NOMO-1 (cell line): ENCODE measurements at regions not wholly inside any gene's neighbourhood (a gene's known extent, or its start where the extent isn't known, plus 50 kb on each side); places are given as distances from the start of the nearest gene placed in this dataset.
"Not testable (repeated sequence)": the region's sequence is repeated elsewhere in the genome, so short reads cannot be mapped to it uniquely, and the experiment has no call there.

Experiments
- DNase-seq, 2 experiments: peaks; one replicate each; lab custom pipeline; 2025; ENCODE audit not compliant: unreplicated experiment in 2 of 2; lab: John Stamatoyannopoulos, UW

GRCh38 chr6:86629123-86629522 lies 308.2 kb upstream of the HTR1E start:
- no peak for DNase-seq

GRCh38 chr6:86619428-86619827 lies 317.9 kb upstream of the HTR1E start:
- no peak for DNase-seq

- DNase-seq: no peak
Measured at GRCh38 chr6:86615299-86615698, 322.0 kb upstream of the HTR1E start.

GRCh38 chr6:86609549-86610388 lies 327.6 kb upstream of the HTR1E start:
- DNase-seq: no peak

- not testable (repeated sequence) for DNase-seq
Measured at GRCh38 chr6:86603364-86603763, 334.0 kb upstream of the HTR1E start.

- not testable (repeated sequence) for DNase-seq
Measured at GRCh38 chr6:86602093-86602492, 335.2 kb upstream of the HTR1E start.

GRCh38 chr6:86598969-86599368 lies 338.4 kb upstream of the HTR1E start:
- not testable (repeated sequence) for DNase-seq

- DNase-seq: no peak
Measured at GRCh38 chr6:86595641-86596040, 341.7 kb upstream of the HTR1E start.

- no peak for DNase-seq
Measured at GRCh38 chr6:86586195-86586594, 351.1 kb upstream of the HTR1E start.

- no peak for DNase-seq
Measured at GRCh38 chr6:86581833-86582232, 355.5 kb upstream of the HTR1E start.

- no peak for DNase-seq
Measured at GRCh38 chr6:86563197-86563596, 374.1 kb upstream of the HTR1E start.

- DNase-seq: no peak
Measured at GRCh38 chr6:86558318-86558717, 379.0 kb upstream of the HTR1E start.

- DNase-seq: no peak
Measured at GRCh38 chr6:86537292-86537861, 400.0 kb upstream of the HTR1E start.

GRCh38 chr6:86536121-86536520 lies 401.2 kb upstream of the HTR1E start:
- no peak for DNase-seq

- no peak for DNase-seq
Measured at GRCh38 chr6:86535100-86535499, 402.2 kb upstream of the HTR1E start.

GRCh38 chr6:86529635-86530034 lies 407.7 kb upstream of the HTR1E start:
- no peak for DNase-seq

GRCh38 chr6:86526238-86526637 lies 411.1 kb upstream of the HTR1E start:
- no peak for DNase-seq

GRCh38 chr6:86516087-86516486 lies 421.2 kb upstream of the HTR1E start:
- DNase-seq: no peak

GRCh38 chr6:86511962-86512361 lies 425.4 kb upstream of the HTR1E start:
- DNase-seq: no peak

- no peak for DNase-seq
Measured at GRCh38 chr6:86508230-86508629, 429.1 kb upstream of the HTR1E start.

- no peak for DNase-seq
Measured at GRCh38 chr6:86502497-86502896, 434.8 kb upstream of the HTR1E start.

- no peak for DNase-seq
Measured at GRCh38 chr6:86500035-86500434, 437.3 kb upstream of the HTR1E start.
